ENCODE measurements at regions not wholly inside any gene's neighbourhood (a gene's known extent, or its start where the extent isn't known, plus 50 kb on each side); places are given as distances from the start of the nearest gene placed in this dataset.

GRCh38 chr12:20969766-20970165 is 159.3 kb downstream of the SLCO1B3 start:
- Histone ChIP-seq H3K4me3 (no peak overlapping the region), H3K4me1 (ENCODE audit: control insufficient read depth, insufficient read depth, low read length) (no peaks in the 10 kb centered on the region), H3K79me2 (ENCODE audit: control insufficient read depth, insufficient read depth, low read length) (no peaks in the 10 kb centered on the region), H3K4me2 (ENCODE audit: control insufficient read depth, insufficient read depth) (no peak overlapping the region), H3K36me3 (ENCODE audit: control insufficient read depth in 2 of 2, insufficient read depth in 2 of 2, low read length in 1 of 2) (no peaks in the 10 kb centered on the region), H3K27me3 (replicated peaks in 1 of 2; ENCODE audit: control insufficient read depth in 2 of 2, insufficient read depth in 2 of 2, low read length in 1 of 2) (no peaks in the 10 kb centered on the region), H3K9ac (ENCODE audit: control insufficient read depth, insufficient read depth, low read length) (no peak overlapping the region), H3K9me3 (replicated peaks; ENCODE audit: control insufficient read depth, insufficient read depth, low read length) (no peaks in the 10 kb centered on the region; the same call in 2 of the 3 replicates), H2AFZ (ENCODE audit: control insufficient read depth, low read depth, low read length) (no peak overlapping the region), H4K20me1 (ENCODE audit: control insufficient read depth, insufficient read depth) (no peaks in the 10 kb centered on the region), H3K27ac (ENCODE audit: control insufficient read depth, insufficient read depth) (no peak overlapping the region)
- RAD21 ChIA-PET (ENCODE audit: unreplicated experiment), result no interaction called here
- in situ Hi-C loops (cut with MboI) (no loop called here), intact Hi-C loops (cut with micrococcal nuclease; ENCODE audit: unreplicated experiment) (no loop called here)
- no peak for DNase-seq (ENCODE audit: low read depth, low spot score)
- no peak for FAIRE-seq
- TF ChIP-seq E2F4 (IDR thresholded peaks at IDR 0.05; ENCODE audit: low read depth, low read length) (no peak), CUX1 (IDR thresholded peaks at IDR 0.05; ENCODE audit: insufficient replicate concordance, low read depth, low read length) (no peak), MAX (IDR thresholded peaks at IDR 0.05; ENCODE audit: low read depth, low read length) (no peak), NBN (IDR thresholded peaks at IDR 0.05) (no peak), PRDM15 (CRISPR knock-in tag; IDR thresholded peaks at IDR 0.05) (no peak)
- BruUV-seq (replicated peaks), result no TSS peak
- SMC1A ChIA-PET (ENCODE audit: uncharacterized antibody, unreplicated experiment), result no interaction called here
- POLR2A ChIA-PET, result no interaction called here
- ATAC-seq, result no peak
- 10% methylated on average over 4 of the region's 4 CpGs for WGBS (ENCODE audit: insufficient coverage, insufficient replicate concordance, low lambda C conversion rate, missing lambda C conversion rate)
- CTCF ChIA-PET, result interaction anchor here (1.1 kb wide), 1 partner anchor 19 kb away, joined by 4 read pairs; no protein-coding TSS in a partner anchor

All from GM12878 (cell line).